Right lobe of liver (tissue), 6 donors: ENCODE measurements at regions not wholly inside any gene's neighbourhood (a gene's known extent, or its start where the extent isn't known, plus 50 kb on each side); places are given as distances from the start of the nearest gene placed in this dataset.

Experiments
- ATAC-seq, 4 donors: fragments of 200-7000 bp; cut with Tn5 transposase; one replicate each; pipeline ENCODE4 v1.9.1; 2020; ENCODE audit warnings: mild to moderate bottlenecking in 4 of 4, moderate library complexity in 4 of 4
- DNase-seq, 3 donors: peaks; one replicate each; pipeline ENCODE4 v3.0.0-alpha.2; 2020
- H3K27ac ChIP-seq, 3 donors: fragments of 200-600 bp; one replicate each; pipeline ENCODE4 v1.8.0; 2022
- H3K27me3 ChIP-seq, 2 donors: fragments of 200-600 bp; one replicate each; pipeline ENCODE4 v1.8.0; 2022
- H3K36me3 ChIP-seq, 4 donors: fragments of 200-600 bp; sonication (generic) in 1 of 4; one replicate each; pipeline versions ENCODE4 v1.5.1 to v1.8.0; 2017 to 2022; ENCODE audit warnings: control low read depth in 1 of 4
- H3K4me1 ChIP-seq, 4 donors: fragments of 200-600 bp; sonication (generic) in 1 of 4; one replicate each; pipeline versions ENCODE4 v1.5.1 to v1.8.0; 2017 to 2022; ENCODE audit warnings: control low read depth in 1 of 4
- H3K4me3 ChIP-seq, 3 donors: fragments of 200-600 bp; one replicate each; pipeline ENCODE4 v1.8.0; 2022
- H3K9me3 ChIP-seq, 4 donors: fragments of 200-600 bp; sonication (generic) in 1 of 4; one replicate each; pipeline versions ENCODE4 v1.5.1 to v1.8.0; 2017 to 2022; ENCODE audit warnings: control low read depth in 1 of 4
- POLR2A ChIP-seq: fragments of 450-650 bp; IDR thresholded peaks from one replicate; pipeline ENCODE4 v1.6.1; 2017; ENCODE audit warnings: antibody characterized with exemption, mild to moderate bottlenecking
- WGBS: methylation state at CpG from one replicate; pipeline ENCODE4 v1.1.6; 2018; ENCODE audit warnings: low coverage, low lambda C conversion rate; ENCODE audit not compliant: insufficient coverage; ENCODE audit errors: missing lambda C conversion rate; 5-methylcytosine and 5-hydroxymethylcytosine counted together
- intact Hi-C, 2 donors: fragments of 100-400 bp; cut with DNase I; formaldehyde crosslinking; loops; one replicate each; pipeline versions ENCODE4 v1.11.2 to v1.14.1; 2022
- TF ChIP-seq, protein P1 (sequence below), 4 donors: fragments of 200-600 bp in 3 of 4; fragments of 450-650 bp in 1 of 4; IDR thresholded peaks; one replicate each; pipeline versions ENCODE4 v1.5.1 to v1.8.0; 2016 to 2022; ENCODE audit warnings: antibody characterized with exemption in 4 of 4, mild to moderate bottlenecking in 2 of 4
- donor health status: DM: no; HTN: yes; CAD: no.
- donor health status: DM: no; HTN: no; CAD: no.
- donor health status: DM: no; HTN: no; CAD: no.
- donor health status: DM: no; HTN: yes; CAD: no.
- donor health status: DM: no; HTN: yes; CAD: no.

DNA sequence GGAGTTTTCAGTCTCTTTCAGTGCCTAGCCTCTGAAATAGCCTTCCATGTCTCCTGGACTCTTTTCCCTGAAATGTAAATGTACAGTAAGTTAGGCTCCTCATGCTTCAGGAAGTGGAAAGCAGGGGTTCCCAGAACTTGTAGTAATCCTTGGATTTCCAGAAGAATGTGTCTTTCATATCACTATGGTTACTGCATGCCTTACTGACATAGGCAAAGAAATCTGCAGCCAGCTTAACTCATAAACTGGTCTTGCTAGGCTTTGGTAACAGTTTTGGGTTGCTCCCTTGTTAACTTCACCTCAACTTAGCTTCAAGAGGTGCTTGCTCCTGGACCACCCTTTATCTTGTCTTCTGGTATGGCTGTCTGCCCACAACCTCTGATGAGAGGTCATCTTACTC is 686.8 kb upstream of the DDX18 start:
- ATAC-seq (no peak), DNase-seq (no peak)
- intact Hi-C loops: no loop called here
- no peak overlapping the region for H3K4me3 ChIP-seq
- H3K4me1 ChIP-seq: no peaks in the 10 kb centered on the region
- no peaks in the 10 kb centered on the region for H3K27me3 ChIP-seq
- no peak for TF ChIP-seq POLR2A
- TF ChIP-seq, protein P1, sequence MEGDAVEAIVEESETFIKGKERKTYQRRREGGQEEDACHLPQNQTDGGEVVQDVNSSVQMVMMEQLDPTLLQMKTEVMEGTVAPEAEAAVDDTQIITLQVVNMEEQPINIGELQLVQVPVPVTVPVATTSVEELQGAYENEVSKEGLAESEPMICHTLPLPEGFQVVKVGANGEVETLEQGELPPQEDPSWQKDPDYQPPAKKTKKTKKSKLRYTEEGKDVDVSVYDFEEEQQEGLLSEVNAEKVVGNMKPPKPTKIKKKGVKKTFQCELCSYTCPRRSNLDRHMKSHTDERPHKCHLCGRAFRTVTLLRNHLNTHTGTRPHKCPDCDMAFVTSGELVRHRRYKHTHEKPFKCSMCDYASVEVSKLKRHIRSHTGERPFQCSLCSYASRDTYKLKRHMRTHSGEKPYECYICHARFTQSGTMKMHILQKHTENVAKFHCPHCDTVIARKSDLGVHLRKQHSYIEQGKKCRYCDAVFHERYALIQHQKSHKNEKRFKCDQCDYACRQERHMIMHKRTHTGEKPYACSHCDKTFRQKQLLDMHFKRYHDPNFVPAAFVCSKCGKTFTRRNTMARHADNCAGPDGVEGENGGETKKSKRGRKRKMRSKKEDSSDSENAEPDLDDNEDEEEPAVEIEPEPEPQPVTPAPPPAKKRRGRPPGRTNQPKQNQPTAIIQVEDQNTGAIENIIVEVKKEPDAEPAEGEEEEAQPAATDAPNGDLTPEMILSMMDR (IDR thresholded peaks at IDR 0.05): no peak
- H3K36me3 ChIP-seq: no peaks in the 10 kb centered on the region
- no peaks in the 10 kb centered on the region for H3K9me3 ChIP-seq
- no peak overlapping the region for H3K27ac ChIP-seq

DNA sequence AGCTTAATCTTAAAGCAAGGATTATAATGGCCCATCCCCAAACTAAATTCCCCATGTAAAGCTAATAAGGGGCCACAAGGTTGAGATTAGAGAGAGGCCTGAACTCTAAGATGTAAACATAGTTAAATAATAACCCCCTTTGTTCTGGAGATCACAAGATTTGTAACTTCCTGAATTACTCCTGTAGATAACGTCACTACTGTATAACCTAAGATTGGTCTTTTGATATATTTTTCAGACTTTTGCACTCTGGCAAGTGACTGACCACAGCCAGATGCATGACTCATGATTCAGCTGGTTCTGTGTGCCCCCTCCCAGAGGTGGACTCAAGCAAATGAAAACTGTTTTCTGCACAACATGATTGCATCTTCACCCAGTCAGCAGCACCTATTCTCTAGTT is 686.0 kb upstream of the DDX18 start:
- Histone ChIP-seq H3K27ac (no peak overlapping the region), H3K4me3 (no peak overlapping the region), H3K9me3 (no peaks in the 10 kb centered on the region), H3K36me3 (no peaks in the 10 kb centered on the region), H3K4me1 (no peaks in the 10 kb centered on the region), H3K27me3 (no peaks in the 10 kb centered on the region)
- WGBS: 17% methylated on average over 1 of the region's 1 CpG
- DNase-seq: no peak
- intact Hi-C loops: no loop called here
- no peak for ATAC-seq
- TF ChIP-seq POLR2A: no peak
- TF ChIP-seq, protein P1 (IDR thresholded peaks at IDR 0.05): no peak

DNA sequence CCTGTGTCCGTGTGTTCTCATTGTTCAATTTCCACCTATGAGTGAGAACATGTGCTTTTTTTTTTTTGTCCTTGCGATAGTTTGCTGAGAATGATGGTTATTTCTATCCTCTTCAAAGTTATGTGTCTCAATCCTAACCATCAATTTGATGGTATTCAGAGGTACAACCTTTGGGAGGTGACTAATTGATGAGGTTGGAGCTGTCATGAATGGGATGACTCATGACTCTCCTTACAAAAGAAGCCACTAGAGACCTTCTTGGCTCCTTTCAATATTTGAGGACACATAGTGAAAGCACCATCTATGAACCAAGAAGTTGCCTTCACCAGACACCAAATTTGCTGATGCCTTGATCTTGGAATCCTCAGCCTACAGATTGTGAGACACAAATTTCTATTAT is 677.1 kb upstream of the DDX18 start:
- no peak for DNase-seq
- TF ChIP-seq, protein P1 (IDR thresholded peaks at IDR 0.05): no peak
- TF ChIP-seq POLR2A: no peak
- no peaks in the 10 kb centered on the region for H3K27me3 ChIP-seq
- H3K4me3 ChIP-seq: no peak overlapping the region
- intact Hi-C loops: no loop called here
- ATAC-seq: no peak
- H3K36me3 ChIP-seq: no peaks in the 10 kb centered on the region
- 56% methylated on average over 2 of the region's 2 CpGs for WGBS
- H3K4me1 ChIP-seq: no peaks in the 10 kb centered on the region
- no peak overlapping the region for H3K27ac ChIP-seq
- H3K9me3 ChIP-seq: no peaks in the 10 kb centered on the region

DNA sequence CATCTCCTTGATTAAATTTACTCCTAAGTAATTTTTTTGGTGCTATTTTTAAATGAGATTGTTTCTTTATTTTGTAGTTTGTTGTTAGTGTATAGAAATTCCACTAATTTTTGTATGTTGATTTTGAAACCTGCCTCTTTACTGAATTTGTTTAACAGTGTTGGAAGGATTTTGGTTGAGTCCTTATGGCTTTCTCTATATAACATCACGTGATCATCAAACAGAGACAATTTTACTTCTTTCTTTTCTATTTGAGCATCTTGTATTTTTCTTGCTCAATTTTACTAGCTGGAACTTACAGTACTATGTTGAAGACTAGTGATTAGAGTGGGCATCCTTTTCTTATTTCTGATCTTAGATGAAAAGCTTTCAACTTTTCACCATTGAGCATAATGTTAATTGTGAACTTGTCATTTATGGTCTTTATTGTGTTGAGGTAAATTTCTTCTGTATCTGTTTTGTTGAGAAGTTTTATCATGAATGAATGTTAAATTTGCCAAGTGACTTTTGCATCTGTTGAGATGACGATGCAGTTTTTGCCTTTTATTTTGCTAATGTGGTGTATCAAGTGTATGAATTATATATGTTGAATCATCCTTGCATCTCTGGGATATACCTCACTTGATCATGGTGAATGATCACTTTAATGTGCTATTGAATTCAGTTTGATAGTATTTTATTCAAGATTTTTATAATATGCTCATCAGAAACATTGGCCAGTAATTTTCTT is 645.3 kb upstream of the DDX18 start:
- ATAC-seq: no peak
- Histone ChIP-seq H3K4me3 (no peak overlapping the region), H3K27ac (no peak overlapping the region), H3K36me3 (no peaks in the 10 kb centered on the region), H3K9me3 (no peaks in the 10 kb centered on the region), H3K4me1 (no peaks in the 10 kb centered on the region), H3K27me3 (no peaks in the 10 kb centered on the region)
- intact Hi-C loops: no loop called here
- TF ChIP-seq POLR2A: no peak
- TF ChIP-seq, protein P1 (IDR thresholded peaks at IDR 0.05): no peak
- no peak for DNase-seq
- WGBS: 42% methylated on average over 2 of the region's 2 CpGs

DNA sequence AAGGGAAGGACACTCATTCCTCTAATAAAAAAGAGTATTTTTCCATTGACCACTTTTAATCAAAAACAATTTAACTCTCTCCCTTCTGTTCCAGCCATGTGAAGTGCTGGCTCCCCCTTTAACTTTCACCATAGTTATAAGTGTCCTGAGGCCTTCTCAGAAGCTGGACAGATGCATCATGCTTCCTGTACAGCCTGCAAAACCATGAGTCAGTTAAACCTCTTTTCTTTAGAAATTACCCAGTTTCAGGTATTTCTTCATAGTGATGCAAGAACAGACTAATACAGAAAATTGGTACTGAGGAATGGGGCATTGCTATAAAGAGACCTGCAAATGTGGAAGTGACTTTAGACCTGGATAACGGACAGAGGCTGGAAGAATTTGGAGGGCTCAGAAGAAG is 643.6 kb upstream of the DDX18 start:
- no peaks in the 10 kb centered on the region for H3K36me3 ChIP-seq
- intact Hi-C loops: no loop called here
- ATAC-seq: no peak
- no peak overlapping the region for H3K27ac ChIP-seq
- no peaks in the 10 kb centered on the region for H3K4me1 ChIP-seq
- no peak overlapping the region for H3K4me3 ChIP-seq
- no peaks in the 10 kb centered on the region for H3K27me3 ChIP-seq
- TF ChIP-seq, protein P1 (IDR thresholded peaks at IDR 0.05): no peak
- no peak for TF ChIP-seq POLR2A
- no peaks in the 10 kb centered on the region for H3K9me3 ChIP-seq
- DNase-seq: no peak
- WGBS: 63% methylated on average over 1 of the region's 1 CpG
